H1 (cell line): ENCODE measurements at regions not wholly inside any gene's neighbourhood (a gene's known extent, or its start where the extent isn't known, plus 50 kb on each side); places are given as distances from the start of the nearest gene placed in this dataset.

ENCODE experiments used
- CTCF ChIA-PET: fragments of 300-600 bp; sonication (Branson Sonifier 250); formaldehyde crosslinking; loops from one replicate; lab custom pipeline; 2021; ENCODE audit not compliant: partially characterized antibody; lab: Charles Lee
- POLR2A ChIA-PET: fragments of 300-600 bp; sonication (Branson Sonifier 250); formaldehyde crosslinking; loops from one replicate; lab custom pipeline; 2021; ENCODE audit warnings: inconsistent platforms; ENCODE audit not compliant: partially characterized antibody; lab: Charles Lee
- DNase-seq, 2 experiments: peaks; one replicate each; pipeline versions ENCODE4 v3.0.0 to v3.0.0-alpha.2; 2010 to 2022; ENCODE audit warnings: low spot score in 2 of 2, low read depth in 1 of 2, mixed read lengths in 1 of 2
- FAIRE-seq: peaks from 2 replicates; lab custom pipeline; 2011; peaks lifted over from hg19 to GRCh38; lab: Jason Lieb, UNC
- H2AFZ ChIP-seq: 2 replicates; pipeline ENCODE4 v1.8.1; 2012; ENCODE audit warnings: low read length, inconsistent platforms
- H2AK5ac ChIP-seq: 2 replicates; pipeline ENCODE4 v1.6.1; 2013; ENCODE audit warnings: low read depth, low read length
- H2BK120ac ChIP-seq: replicated peaks from 2 replicates; pipeline ENCODE3; 2013; ENCODE audit warnings: low read depth, low read length, inconsistent platforms
- H2BK12ac ChIP-seq: 2 replicates; pipeline ENCODE4 v1.6.1; 2013; ENCODE audit warnings: low read depth, low read length
- H2BK15ac ChIP-seq: 2 replicates; pipeline ENCODE4 v1.6.1; 2013; ENCODE audit warnings: low read length
- H2BK20ac ChIP-seq: 2 replicates; pipeline ENCODE4 v1.6.1; 2013; ENCODE audit warnings: low read length
- H2BK5ac ChIP-seq: 2 replicates; pipeline ENCODE4 v1.6.1; 2013; ENCODE audit warnings: low read depth, low read length
- H3K14ac ChIP-seq: 2 replicates; pipeline ENCODE4 v1.6.1; 2013; ENCODE audit warnings: inconsistent platforms; ENCODE audit not compliant: insufficient read length
- H3K18ac ChIP-seq: 2 replicates; pipeline ENCODE4 v1.6.1; 2013; ENCODE audit warnings: low read length; ENCODE audit errors: extremely low read depth
- H3K23ac ChIP-seq: 2 replicates; pipeline ENCODE4 v1.6.1; 2013; ENCODE audit warnings: inconsistent platforms; ENCODE audit not compliant: insufficient read length
- H3K23me2 ChIP-seq: 2 replicates; pipeline ENCODE4 v1.6.1; 2013; ENCODE audit warnings: low read depth, low read length
- H3K27ac ChIP-seq: 2 replicates; pipeline ENCODE4 v1.6.1; 2011; ENCODE audit warnings: low read depth, low read length, inconsistent platforms
- H3K27me3 ChIP-seq, 4 experiments: replicated peaks in 1 of 4; 1 replicate in 1 of 4; 2 replicates in 3 of 4; pipeline versions ENCODE4 v1.6.1 to v1.8.1; 2011 to 2013; ENCODE audit warnings: low read length in 3 of 4, mild to moderate bottlenecking in 3 of 4, inconsistent platforms in 2 of 4, mixed read lengths in 2 of 4, moderate library complexity in 1 of 4; ENCODE audit not compliant: control insufficient read depth in 3 of 4, insufficient read depth in 3 of 4; ENCODE audit errors: extremely low read depth in 1 of 4
- H3K36me3 ChIP-seq, 4 experiments: 2 replicates each; pipeline versions ENCODE4 v1.6.1 to v1.8.1; 2011 to 2013; ENCODE audit warnings: mild to moderate bottlenecking in 4 of 4, low read length in 3 of 4, moderate library complexity in 2 of 4, control low read depth in 1 of 4, inconsistent platforms in 1 of 4; ENCODE audit not compliant: insufficient read depth in 4 of 4, control insufficient read depth in 2 of 4
- H3K4ac ChIP-seq: replicated peaks from 2 replicates; pipeline ENCODE3; 2013; ENCODE audit warnings: low read length, low read depth, mixed read lengths, inconsistent platforms; ENCODE audit not compliant: insufficient read length
- H3K4me1 ChIP-seq, 4 experiments: replicated peaks in 1 of 4; 1 replicate in 1 of 4; 2 replicates in 3 of 4; pipeline versions ENCODE4 v1.6.1 to v1.8.1; 2011 to 2013; ENCODE audit warnings: low read length in 3 of 4, inconsistent platforms in 2 of 4, mixed read lengths in 1 of 4; ENCODE audit not compliant: insufficient read depth in 4 of 4, control insufficient read depth in 3 of 4
- H3K4me2 ChIP-seq, 2 experiments: 2 replicates each; pipeline versions ENCODE4 v1.6.1 to v1.8.1; 2011 to 2013; ENCODE audit warnings: low read depth in 2 of 2, low read length in 2 of 2, control low read depth in 1 of 2, inconsistent platforms in 1 of 2, mild to moderate bottlenecking in 1 of 2; ENCODE audit not compliant: insufficient read depth in 1 of 2
- H3K4me3 ChIP-seq, 4 experiments: fragments of 200-600, 300-600 bp in 1 of 4; sonication (generic), shearing (Covaris generic), sonication (Bioruptor Twin) in 1 of 4; 2 replicates each; pipeline versions ENCODE4 v1.5.1 to v1.8.1; 2011 to 2016; ENCODE audit warnings: low read length in 4 of 4, low read depth in 3 of 4, control low read depth in 2 of 4, inconsistent platforms in 2 of 4, mild to moderate bottlenecking in 2 of 4, mixed read lengths in 1 of 4, moderate library complexity in 1 of 4; ENCODE audit not compliant: insufficient read depth in 2 of 4; ENCODE audit errors: extremely low read depth in 1 of 4
- H3K56ac ChIP-seq: replicated peaks from 2 replicates; pipeline ENCODE3; 2013; ENCODE audit warnings: low read depth, mild to moderate bottlenecking, mixed read lengths, low read length, inconsistent platforms; ENCODE audit not compliant: insufficient read length
- H3K79me1 ChIP-seq: 2 replicates; pipeline ENCODE4 v1.6.1; 2013; ENCODE audit warnings: low read depth, low read length, control low read depth
- H3K79me2 ChIP-seq, 2 experiments: 2 replicates each; pipeline versions ENCODE4 v1.6.1 to v1.8.1; 2012 to 2013; ENCODE audit warnings: low read length in 2 of 2, mild to moderate bottlenecking in 2 of 2, inconsistent platforms in 1 of 2; ENCODE audit not compliant: insufficient read depth in 2 of 2, control insufficient read depth in 1 of 2
- H3K9ac ChIP-seq, 4 experiments: replicated peaks in 1 of 4; 1 replicate in 1 of 4; 2 replicates in 3 of 4; pipeline versions ENCODE4 v1.6.1 to v1.8.1; 2011 to 2013; ENCODE audit warnings: low read depth in 3 of 4, low read length in 3 of 4, control low read depth in 2 of 4, mild to moderate bottlenecking in 2 of 4, moderate library complexity in 2 of 4, inconsistent platforms in 1 of 4; ENCODE audit errors: extremely low read depth in 1 of 4
- H3K9me3 ChIP-seq, 2 experiments: 2 replicates each; pipeline versions ENCODE4 v1.6.1 to v1.8.1; 2012 to 2013; ENCODE audit warnings: mild to moderate bottlenecking in 2 of 2, moderate library complexity in 2 of 2, control low read depth in 1 of 2, inconsistent platforms in 1 of 2, low read depth in 1 of 2, low read length in 1 of 2, mixed read lengths in 1 of 2; ENCODE audit not compliant: insufficient read depth in 2 of 2
- H4K20me1 ChIP-seq, 2 experiments: replicated peaks in 1 of 2; 2 replicates each; pipeline versions ENCODE3 to v1.8.1; 2011 to 2013; ENCODE audit warnings: inconsistent platforms in 2 of 2, low read length in 2 of 2, mild to moderate bottlenecking in 1 of 2; ENCODE audit not compliant: insufficient read depth in 2 of 2, control insufficient read depth in 1 of 2
- H4K5ac ChIP-seq: 2 replicates; pipeline ENCODE4 v1.6.1; 2013; ENCODE audit warnings: low read length, low read depth, mixed read lengths, inconsistent platforms; ENCODE audit not compliant: insufficient read length
- H4K8ac ChIP-seq: 2 replicates; pipeline ENCODE4 v1.8.0; 2013; ENCODE audit warnings: mild to moderate bottlenecking, moderate library complexity, low read length, inconsistent platforms; ENCODE audit not compliant: insufficient read depth; ENCODE audit errors: extremely low read depth
- H4K91ac ChIP-seq: replicated peaks from 2 replicates; pipeline ENCODE3; 2013; ENCODE audit warnings: low read length, mixed read lengths, inconsistent platforms; ENCODE audit not compliant: insufficient read length
- CBX8 ChIP-seq: fragments of 300-800, 300-1000 bp; sonication (generic); IDR thresholded peaks from 2 replicates; pipeline ENCODE4 v1.7.1; 2016; ENCODE audit warnings: low read depth, low read length, borderline replicate concordance
- GABPA ChIP-seq: IDR thresholded peaks from 2 replicates; pipeline ENCODE4 v1.6.1; 2011; ENCODE audit warnings: mild to moderate bottlenecking, low read length, moderate library complexity, borderline replicate concordance; ENCODE audit not compliant: insufficient read depth
- JUND ChIP-seq: IDR thresholded peaks from 2 replicates; pipeline ENCODE4 v1.6.1; 2011; ENCODE audit warnings: mild to moderate bottlenecking, improper control_type of control experiment, low read length
- NRF1 ChIP-seq: IDR thresholded peaks from 2 replicates; pipeline ENCODE4 v1.6.1; 2011; ENCODE audit warnings: mild to moderate bottlenecking, low read depth, low read length, improper control_type of control experiment
- POLR2A ChIP-seq, 2 experiments: IDR thresholded peaks; 1 replicate in 1 of 2; 2 replicates in 1 of 2; pipeline ENCODE4 v1.6.1; 2011; ENCODE audit warnings: low read depth in 2 of 2, low read length in 2 of 2, mild to moderate bottlenecking in 2 of 2; ENCODE audit errors: control extremely low read depth in 1 of 2
- SIN3A ChIP-seq, 2 experiments: IDR thresholded peaks in 1 of 2; conservative IDR thresholded peaks in 1 of 2; 2 replicates each; pipeline ENCODE4 v1.6.1; 2011 to 2012; ENCODE audit warnings: low read length in 2 of 2, improper control_type of control experiment in 1 of 2, low read depth in 1 of 2, mild to moderate bottlenecking in 1 of 2
- SP1 ChIP-seq: IDR thresholded peaks from 2 replicates; pipeline ENCODE4 v1.6.1; 2011; ENCODE audit warnings: low read depth, low read length
- TAF1 ChIP-seq: IDR thresholded peaks from 2 replicates; pipeline ENCODE4 v1.6.1; 2011; ENCODE audit warnings: mild to moderate bottlenecking, low read depth, low read length
- TAF7 ChIP-seq: optimal IDR thresholded peaks from 2 replicates; pipeline ENCODE3; 2011; ENCODE audit warnings: low read depth, mild to moderate bottlenecking, inconsistent platforms, low read length, moderate library complexity, borderline replicate concordance
- WGBS, 2 experiments: shearing (Covaris generic) in 1 of 2; methylation state at CpG; one replicate each; pipeline versions ENCODE4 v1.1.6 to v1.1.7; 2013 to 2015; ENCODE audit warnings: low lambda C conversion rate in 2 of 2, mixed read lengths in 2 of 2, inconsistent platforms in 1 of 2, low coverage in 1 of 2, missing lambda C conversion rate in 1 of 2; ENCODE audit not compliant: insufficient replicate concordance in 2 of 2, insufficient coverage in 1 of 2, insufficient read length in 1 of 2; ENCODE audit errors: extremely low coverage in 1 of 2, missing lambda C conversion rate in 1 of 2; 5-methylcytosine and 5-hydroxymethylcytosine counted together

GRCh38 chr6:78400076-78400475 is 467.3 kb upstream of the IRAK1BP1 start:
- Histone ChIP-seq H3K14ac (no peak overlapping the region), H3K18ac (no peak overlapping the region), H4K20me1 (no peaks in the 10 kb centered on the region), H3K9ac (no peak overlapping the region), H3K79me1 (no peaks in the 10 kb centered on the region), H4K8ac (no peak overlapping the region), H3K56ac (no peak overlapping the region), H3K9me3 (no peaks in the 10 kb centered on the region), H3K4me2 (no peak overlapping the region), H2BK15ac (no peak overlapping the region), H3K4ac (no peak overlapping the region), H2BK12ac (no peak overlapping the region), H3K79me2 (no peaks in the 10 kb centered on the region), H3K4me3 (no peak overlapping the region), H3K23me2 (no peaks in the 10 kb centered on the region), H3K4me1 (no peaks in the 10 kb centered on the region), H3K23ac (no peak overlapping the region), H3K27ac (no peak overlapping the region), H2BK5ac (no peak overlapping the region), H2AK5ac (no peak overlapping the region), H2BK120ac (no peak overlapping the region), H2BK20ac (no peak overlapping the region), H3K27me3 (no peaks in the 10 kb centered on the region), H4K5ac (no peak overlapping the region), H4K91ac (no peak overlapping the region), H2AFZ (no peak overlapping the region), H3K36me3 (no peaks in the 10 kb centered on the region)
- CTCF ChIA-PET, result interaction anchor here (0.7 to 1.0 kb wide), 2 partner anchors 396 to 1301 kb away, joined by 3 read pairs; no protein-coding TSS in a partner anchor
- WGBS, 2 experiments, result 93% methylated on average over 3 of the region's 3 CpGs; no CpG with 5 or more reads in 1 of the 2 experiments
- DNase-seq, result no peak
- TF ChIP-seq TAF1 (no peak), JUND (no peak), TAF7 (no peak), CBX8 (no peak), SIN3A (conservative IDR thresholded peaks at IDR 0.05 in 1 of 2, IDR thresholded peaks at IDR 0.05 in 1 of 2; ENCODE audit: low read depth in 1 of 2, low read length in 2 of 2) (no peak), NRF1 (no peak), POLR2A (IDR thresholded peaks at IDR 0.05; ENCODE audit: control extremely low read depth in 1 of 2, low read depth in 2 of 2, low read length in 2 of 2) (no peak), GABPA (no peak), SP1 (no peak)
- no peak for FAIRE-seq
- POLR2A ChIA-PET, result no interaction called here
